ENCODE measurements at regions not wholly inside any gene's neighbourhood (a gene's known extent, or its start where the extent isn't known, plus 50 kb on each side); places are given as distances from the start of the nearest gene placed in this dataset.

- DNase-seq (ENCODE audit: low spot score) = no peak
- H2BK5ac ChIP-seq (ENCODE audit: low read length) = no peak overlapping the region
- no peak overlapping the region for H3K14ac ChIP-seq (ENCODE audit: low read length)
Observed at GRCh38 chr4:26148927-26149326, 171.9 kb upstream of the RBPJ start.

GRCh38 chr4:26150948-26151347, 169.9 kb upstream of the RBPJ start:
- Histone ChIP-seq H3K4me3 (ENCODE audit: low read length in 2 of 2) (no peak overlapping the region), H3K27me3 (ENCODE audit: control insufficient read depth in 3 of 3, insufficient read depth in 3 of 3, low read depth in 1 of 3, low read length in 3 of 3) (no peaks in the 10 kb centered on the region)
- no CpG with 5 or more reads among the region's 5 CpGs for WGBS, 2 donors (ENCODE audit: extremely low coverage in 2 of 2, insufficient read length in 2 of 2, insufficient replicate concordance in 1 of 2)

More at GRCh38 chr4:26148927-26149326, 171.9 kb upstream of the RBPJ start:
- no peaks in the 10 kb centered on the region for H3K79me1 ChIP-seq (ENCODE audit: low read depth, low read length)
- H3K4me3 ChIP-seq (ENCODE audit: low read length in 2 of 2) = no peak overlapping the region
- H3K4me2 ChIP-seq (ENCODE audit: insufficient read depth, low read length, poor library complexity, severe bottlenecking) = no peak overlapping the region
- H4K8ac ChIP-seq (ENCODE audit: low read depth, low read length) = no peak overlapping the region
- no peak overlapping the region for H2AK5ac ChIP-seq (ENCODE audit: low read depth, low read length)
- H4K91ac ChIP-seq (ENCODE audit: low read depth, low read length, poor library complexity) = no peak overlapping the region
- no peaks in the 10 kb centered on the region for H3K36me3 ChIP-seq (replicated peaks in 1 of 2; ENCODE audit: control insufficient read depth in 2 of 2, insufficient read depth in 2 of 2, low read length in 2 of 2)
- no peak overlapping the region for H3K18ac ChIP-seq (ENCODE audit: low read length)
- H2AFZ ChIP-seq (ENCODE audit: low read length) = no peak overlapping the region
- H2BK12ac ChIP-seq (ENCODE audit: low read length) = no peak overlapping the region
- H3K9ac ChIP-seq (ENCODE audit: low read depth, low read length, poor library complexity) = no peak overlapping the region
- no peak overlapping the region for H2BK120ac ChIP-seq (ENCODE audit: low read depth, low read length)
- no peaks in the 10 kb centered on the region for H3K4me1 ChIP-seq (ENCODE audit: control insufficient read depth in 2 of 2, insufficient read depth in 1 of 2, low read depth in 1 of 2, low read length in 2 of 2)
- no peak overlapping the region for H3K27ac ChIP-seq (replicated peaks; ENCODE audit: low read length)
- no peak overlapping the region for H2BK15ac ChIP-seq (ENCODE audit: low read length)
- no peak overlapping the region for H3K4ac ChIP-seq (ENCODE audit: low read length)
- no peaks in the 10 kb centered on the region for H3K27me3 ChIP-seq (ENCODE audit: control insufficient read depth in 3 of 3, insufficient read depth in 3 of 3, low read depth in 1 of 3, low read length in 3 of 3)
- H3K23ac ChIP-seq (ENCODE audit: low read depth, low read length, poor library complexity) = no peak overlapping the region
- no peaks in the 10 kb centered on the region for H3K9me3 ChIP-seq (replicated peaks in 1 of 2; ENCODE audit: control insufficient read depth in 2 of 2, insufficient read depth in 1 of 2, low read depth in 1 of 2, low read length in 2 of 2)

DNA sequence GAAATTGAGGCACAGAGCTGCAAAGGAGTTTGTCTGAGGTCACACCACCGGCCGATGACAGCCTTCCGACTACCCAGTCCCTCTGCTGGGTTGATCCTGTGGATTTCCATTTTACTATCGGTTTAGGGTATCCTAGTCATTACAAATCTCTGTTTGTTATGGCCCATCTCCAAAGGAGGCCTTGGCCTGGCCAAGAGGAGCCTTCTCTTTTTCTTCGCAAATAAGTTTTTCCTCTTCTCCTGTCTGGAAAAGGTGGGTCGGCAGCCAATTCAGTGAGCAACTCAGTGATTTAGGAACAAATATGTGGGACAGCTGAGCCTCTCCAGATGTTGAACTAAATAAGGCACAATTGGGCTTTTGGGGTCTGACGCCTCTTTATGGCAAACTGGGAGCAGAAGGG, 169.2 kb upstream of the RBPJ start:
- Histone ChIP-seq H2BK120ac (ENCODE audit: low read depth, low read length) (no peak overlapping the region), H3K9ac (ENCODE audit: low read depth, low read length, poor library complexity) (no peak overlapping the region), H3K27ac (replicated peaks; ENCODE audit: low read length) (no peak overlapping the region), H3K4me2 (ENCODE audit: insufficient read depth, low read length, poor library complexity, severe bottlenecking) (no peak overlapping the region), H4K8ac (ENCODE audit: low read depth, low read length) (no peak overlapping the region), H3K4me3 (ENCODE audit: low read length in 2 of 2) (no peak overlapping the region), H3K4me1 (ENCODE audit: control insufficient read depth in 2 of 2, insufficient read depth in 1 of 2, low read depth in 1 of 2, low read length in 2 of 2) (no peaks in the 10 kb centered on the region), H2AK5ac (ENCODE audit: low read depth, low read length) (no peak overlapping the region), H2AFZ (ENCODE audit: low read length) (no peak overlapping the region), H3K27me3 (ENCODE audit: control insufficient read depth in 3 of 3, insufficient read depth in 3 of 3, low read depth in 1 of 3, low read length in 3 of 3) (no peaks in the 10 kb centered on the region), H3K36me3 (replicated peaks in 1 of 2; ENCODE audit: control insufficient read depth in 2 of 2, insufficient read depth in 2 of 2, low read length in 2 of 2) (no peaks in the 10 kb centered on the region), H3K18ac (ENCODE audit: low read length) (no peak overlapping the region), H4K91ac (ENCODE audit: low read depth, low read length, poor library complexity) (no peak overlapping the region), H3K23ac (ENCODE audit: low read depth, low read length, poor library complexity) (no peak overlapping the region), H3K4ac (ENCODE audit: low read length) (no peak overlapping the region), H3K9me3 (replicated peaks in 1 of 2; ENCODE audit: control insufficient read depth in 2 of 2, insufficient read depth in 1 of 2, low read depth in 1 of 2, low read length in 2 of 2) (no peaks in the 10 kb centered on the region), H2BK5ac (ENCODE audit: low read length) (no peak overlapping the region), H3K79me1 (ENCODE audit: low read depth, low read length) (no peaks in the 10 kb centered on the region), H2BK12ac (ENCODE audit: low read length) (no peak overlapping the region), H2BK15ac (ENCODE audit: low read length) (no peak overlapping the region), H3K14ac (ENCODE audit: low read length) (no peak overlapping the region)
- DNase-seq (ENCODE audit: low spot score) = no peak
- WGBS, 2 donors (ENCODE audit: extremely low coverage in 2 of 2, insufficient read length in 2 of 2, insufficient replicate concordance in 1 of 2) = no CpG with 5 or more reads among the region's 7 CpGs

More at GRCh38 chr4:26150948-26151347, 169.9 kb upstream of the RBPJ start:
- Histone ChIP-seq H3K18ac (ENCODE audit: low read length) (no peak overlapping the region), H3K9ac (ENCODE audit: low read depth, low read length, poor library complexity) (no peak overlapping the region), H3K36me3 (replicated peaks in 1 of 2; ENCODE audit: control insufficient read depth in 2 of 2, insufficient read depth in 2 of 2, low read length in 2 of 2) (no peaks in the 10 kb centered on the region), H2BK15ac (ENCODE audit: low read length) (no peak overlapping the region), H3K4ac (ENCODE audit: low read length) (no peak overlapping the region), H4K91ac (ENCODE audit: low read depth, low read length, poor library complexity) (no peak overlapping the region), H2BK5ac (ENCODE audit: low read length) (no peak overlapping the region), H3K23ac (ENCODE audit: low read depth, low read length, poor library complexity) (no peak overlapping the region), H2BK120ac (ENCODE audit: low read depth, low read length) (no peak overlapping the region), H3K4me2 (ENCODE audit: insufficient read depth, low read length, poor library complexity, severe bottlenecking) (no peak overlapping the region), H4K8ac (ENCODE audit: low read depth, low read length) (no peak overlapping the region), H3K27ac (replicated peaks; ENCODE audit: low read length) (no peak overlapping the region), H2BK12ac (ENCODE audit: low read length) (no peak overlapping the region), H3K79me1 (ENCODE audit: low read depth, low read length) (no peaks in the 10 kb centered on the region), H3K14ac (ENCODE audit: low read length) (no peak overlapping the region), H3K9me3 (replicated peaks in 1 of 2; ENCODE audit: control insufficient read depth in 2 of 2, insufficient read depth in 1 of 2, low read depth in 1 of 2, low read length in 2 of 2) (no peaks in the 10 kb centered on the region), H2AFZ (ENCODE audit: low read length) (no peak overlapping the region), H2AK5ac (ENCODE audit: low read depth, low read length) (no peak overlapping the region), H3K4me1 (ENCODE audit: control insufficient read depth in 2 of 2, insufficient read depth in 1 of 2, low read depth in 1 of 2, low read length in 2 of 2) (no peaks in the 10 kb centered on the region)
- no peak for DNase-seq (ENCODE audit: low spot score)

DNA sequence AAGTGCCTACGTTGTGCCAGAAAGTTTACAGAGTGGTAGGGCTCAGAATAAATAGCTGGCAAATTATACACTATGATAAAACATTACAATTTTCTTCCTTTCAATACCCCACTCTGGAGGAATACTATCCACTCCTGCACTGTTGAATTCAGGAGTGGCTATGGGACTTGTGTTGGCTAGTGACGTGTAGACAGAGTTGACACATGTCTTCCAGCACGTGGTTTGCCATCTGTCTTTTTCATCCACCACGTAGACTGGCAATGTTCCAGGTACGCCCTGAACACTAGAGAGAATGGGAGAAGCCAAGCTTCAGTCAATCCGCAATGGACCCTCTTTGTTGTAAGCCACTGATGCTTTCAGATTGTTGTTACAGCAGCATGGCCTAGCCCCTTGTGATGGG, 168.8 kb upstream of the RBPJ start:
- Histone ChIP-seq H3K18ac (ENCODE audit: low read length) (no peak overlapping the region), H3K4me1 (ENCODE audit: control insufficient read depth in 2 of 2, insufficient read depth in 1 of 2, low read depth in 1 of 2, low read length in 2 of 2) (no peaks in the 10 kb centered on the region), H2BK120ac (ENCODE audit: low read depth, low read length) (no peak overlapping the region), H2BK5ac (ENCODE audit: low read length) (no peak overlapping the region), H3K27me3 (ENCODE audit: control insufficient read depth in 3 of 3, insufficient read depth in 3 of 3, low read depth in 1 of 3, low read length in 3 of 3) (no peaks in the 10 kb centered on the region), H2BK15ac (ENCODE audit: low read length) (no peak overlapping the region), H3K23ac (ENCODE audit: low read depth, low read length, poor library complexity) (no peak overlapping the region), H3K4me2 (ENCODE audit: insufficient read depth, low read length, poor library complexity, severe bottlenecking) (no peak overlapping the region), H3K4me3 (ENCODE audit: low read length in 2 of 2) (no peak overlapping the region), H3K27ac (replicated peaks; ENCODE audit: low read length) (no peak overlapping the region), H2AFZ (ENCODE audit: low read length) (no peak overlapping the region), H3K79me1 (ENCODE audit: low read depth, low read length) (no peaks in the 10 kb centered on the region), H3K9ac (ENCODE audit: low read depth, low read length, poor library complexity) (no peak overlapping the region), H4K8ac (ENCODE audit: low read depth, low read length) (no peak overlapping the region), H2BK12ac (ENCODE audit: low read length) (no peak overlapping the region), H3K9me3 (replicated peaks in 1 of 2; ENCODE audit: control insufficient read depth in 2 of 2, insufficient read depth in 1 of 2, low read depth in 1 of 2, low read length in 2 of 2) (no peaks in the 10 kb centered on the region), H3K36me3 (replicated peaks in 1 of 2; ENCODE audit: control insufficient read depth in 2 of 2, insufficient read depth in 2 of 2, low read length in 2 of 2) (no peaks in the 10 kb centered on the region), H4K91ac (ENCODE audit: low read depth, low read length, poor library complexity) (no peak overlapping the region), H3K14ac (ENCODE audit: low read length) (no peak overlapping the region), H2AK5ac (ENCODE audit: low read depth, low read length) (no peak overlapping the region), H3K4ac (ENCODE audit: low read length) (no peak overlapping the region)
- WGBS, 2 donors (ENCODE audit: extremely low coverage in 2 of 2, insufficient read length in 2 of 2, insufficient replicate concordance in 1 of 2) = no CpG with 5 or more reads among the region's 6 CpGs
- no peak for DNase-seq (ENCODE audit: low spot score)

All from neuronal stem cell (in vitro differentiated cells).